ENCODE measurements at regions not wholly inside any gene's neighbourhood (a gene's known extent, or its start where the extent isn't known, plus 50 kb on each side); places are given as distances from the start of the nearest gene placed in this dataset.
"Not testable (repeated sequence)": the region's sequence is repeated elsewhere in the genome, so short reads cannot be mapped to it uniquely, and the experiment has no call there.

DNA sequence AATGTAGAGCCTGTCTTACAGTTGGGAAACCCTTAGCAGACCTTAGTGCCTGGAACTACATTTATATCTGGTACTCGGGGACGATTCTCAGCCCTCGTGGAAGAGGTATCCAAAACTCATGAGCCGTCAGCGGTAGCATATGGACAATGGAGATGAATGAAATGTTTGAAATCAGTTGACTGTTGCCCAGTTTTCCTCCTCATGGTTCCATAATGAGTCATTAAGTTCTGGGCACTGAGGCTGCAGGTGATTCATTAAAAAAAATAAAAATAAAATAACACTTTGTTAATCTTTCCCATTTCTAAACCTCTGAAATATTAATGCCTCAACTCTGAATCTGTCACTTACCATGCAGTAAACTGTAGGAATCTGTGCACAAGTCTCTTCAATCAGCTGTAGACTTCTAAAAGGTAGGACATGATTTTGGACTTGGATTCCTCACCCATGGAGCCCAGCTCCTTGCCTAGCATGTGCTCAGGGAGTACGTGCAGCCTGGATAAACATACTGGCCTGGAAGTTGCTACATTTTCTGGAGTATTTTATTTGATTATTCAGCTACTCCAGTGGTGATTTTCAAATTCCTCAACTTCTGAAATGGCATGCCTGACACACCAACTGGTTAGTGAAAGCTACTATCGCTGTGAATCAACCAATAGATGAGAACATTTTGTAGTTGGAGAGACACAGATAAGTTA is 979.2 kb downstream of the CNTNAP5 start:
- ATAC-seq, result no peak
- no peaks in the 10 kb centered on the region for H3K4me1 ChIP-seq
- H3K27ac ChIP-seq, result no peak overlapping the region
- no peak overlapping the region for H3K4me3 ChIP-seq
- H3K9me3 ChIP-seq, result no peaks in the 10 kb centered on the region
- 64 to 93% methylated on average over 2 to 7 of the region's 7 CpGs for WGBS, 2 donors (ENCODE audit: low coverage in 1 of 2)
- no peaks in the 10 kb centered on the region for H3K27me3 ChIP-seq
- H3K36me3 ChIP-seq, result no peaks in the 10 kb centered on the region
- TF ChIP-seq, protein P1, sequence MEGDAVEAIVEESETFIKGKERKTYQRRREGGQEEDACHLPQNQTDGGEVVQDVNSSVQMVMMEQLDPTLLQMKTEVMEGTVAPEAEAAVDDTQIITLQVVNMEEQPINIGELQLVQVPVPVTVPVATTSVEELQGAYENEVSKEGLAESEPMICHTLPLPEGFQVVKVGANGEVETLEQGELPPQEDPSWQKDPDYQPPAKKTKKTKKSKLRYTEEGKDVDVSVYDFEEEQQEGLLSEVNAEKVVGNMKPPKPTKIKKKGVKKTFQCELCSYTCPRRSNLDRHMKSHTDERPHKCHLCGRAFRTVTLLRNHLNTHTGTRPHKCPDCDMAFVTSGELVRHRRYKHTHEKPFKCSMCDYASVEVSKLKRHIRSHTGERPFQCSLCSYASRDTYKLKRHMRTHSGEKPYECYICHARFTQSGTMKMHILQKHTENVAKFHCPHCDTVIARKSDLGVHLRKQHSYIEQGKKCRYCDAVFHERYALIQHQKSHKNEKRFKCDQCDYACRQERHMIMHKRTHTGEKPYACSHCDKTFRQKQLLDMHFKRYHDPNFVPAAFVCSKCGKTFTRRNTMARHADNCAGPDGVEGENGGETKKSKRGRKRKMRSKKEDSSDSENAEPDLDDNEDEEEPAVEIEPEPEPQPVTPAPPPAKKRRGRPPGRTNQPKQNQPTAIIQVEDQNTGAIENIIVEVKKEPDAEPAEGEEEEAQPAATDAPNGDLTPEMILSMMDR (IDR thresholded peaks at IDR 0.05), result no peak
- TF ChIP-seq POLR2AphosphoS5 (IDR thresholded peaks at IDR 0.05) (no peak), POLR2A (IDR thresholded peaks at IDR 0.05) (no peak), EP300 (IDR thresholded peaks at IDR 0.05) (no peak)

- H3K4me3 ChIP-seq, result no peak overlapping the region
- no peaks in the 10 kb centered on the region for H3K4me1 ChIP-seq
- H3K27ac ChIP-seq, result no peak overlapping the region
- TF ChIP-seq EP300 (IDR thresholded peaks at IDR 0.05) (no peak), POLR2AphosphoS5 (IDR thresholded peaks at IDR 0.05) (no peak), POLR2A (IDR thresholded peaks at IDR 0.05) (no peak)
- TF ChIP-seq, protein P1 (IDR thresholded peaks at IDR 0.05), result no peak
- no peak for ATAC-seq
- 65 to 92% methylated on average over 2 to 4 of the region's 4 CpGs for WGBS, 2 donors (ENCODE audit: low coverage in 1 of 2)
- H3K36me3 ChIP-seq, result no peaks in the 10 kb centered on the region
- H3K27me3 ChIP-seq, result no peaks in the 10 kb centered on the region
- H3K9me3 ChIP-seq, result no peaks in the 10 kb centered on the region
These were observed 981.6 kb downstream of the CNTNAP5 start for GRCh38 chr2:125006676-125007075.

DNA sequence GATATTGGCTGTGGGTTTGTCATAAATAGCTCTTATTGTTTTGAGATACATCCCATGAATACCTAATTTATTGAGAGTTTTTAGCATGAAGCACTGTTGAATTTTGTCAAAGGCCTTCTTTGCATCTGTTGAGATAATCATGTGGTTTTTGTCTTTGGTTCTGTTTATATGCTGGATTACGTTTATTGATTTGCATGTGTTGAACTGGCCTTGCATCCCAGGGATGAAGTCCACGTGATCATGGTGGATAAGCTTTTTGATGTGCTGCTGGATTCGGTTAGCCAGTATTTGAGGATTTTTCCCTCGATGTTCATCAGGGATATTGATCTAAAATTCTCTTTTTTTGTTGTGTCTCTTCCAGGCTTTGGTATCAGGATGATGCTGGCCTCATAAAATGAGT is 1003.6 kb downstream of the CNTNAP5 start:
- not testable (repeated sequence) for H3K36me3 ChIP-seq, H3K27ac ChIP-seq, H3K27me3 ChIP-seq, H3K9me3 ChIP-seq, H3K4me3 ChIP-seq, ATAC-seq, H3K4me1 ChIP-seq
- 84 to 90% methylated on average over 3 to 4 of the region's 4 CpGs for WGBS, 2 donors (ENCODE audit: low coverage in 1 of 2)

- peaks cover 0 to 5% (median 0%) of the 10 kb centered on the region in 3 donors for H3K9me3 ChIP-seq
- WGBS, 2 donors (ENCODE audit: low coverage in 1 of 2), result 86 to 100% methylated on average over 1 of the region's 1 CpG
- H3K27ac ChIP-seq, result no peak overlapping the region
- H3K4me1 ChIP-seq, result no peaks in the 10 kb centered on the region
- ATAC-seq, result no peak
- H3K4me3 ChIP-seq, result no peak overlapping the region
- no peaks in the 10 kb centered on the region for H3K36me3 ChIP-seq
- H3K27me3 ChIP-seq, result no peaks in the 10 kb centered on the region
- TF ChIP-seq, protein P1 (IDR thresholded peaks at IDR 0.05), result no peak
- TF ChIP-seq EP300 (IDR thresholded peaks at IDR 0.05) (no peak), POLR2AphosphoS5 (IDR thresholded peaks at IDR 0.05) (no peak), POLR2A (IDR thresholded peaks at IDR 0.05) (no peak)
These were observed 1008.8 kb downstream of the CNTNAP5 start for GRCh38 chr2:125033871-125034270.

GRCh38 chr2:125037135-125037653 is 1012.1 kb downstream of the CNTNAP5 start:
- TF ChIP-seq POLR2AphosphoS5 (IDR thresholded peaks at IDR 0.05), result no peak
- TF ChIP-seq POLR2A (IDR thresholded peaks at IDR 0.05), result no peak
- TF ChIP-seq, protein P1 (IDR thresholded peaks at IDR 0.05), result no peak
- no peak for TF ChIP-seq EP300 (IDR thresholded peaks at IDR 0.05)
- H3K4me3 ChIP-seq, result no peak overlapping the region
- no peak for ATAC-seq
- no peaks in the 10 kb centered on the region for H3K27me3 ChIP-seq
- H3K9me3 ChIP-seq, result peaks cover 0 to 5% (median 0%) of the 10 kb centered on the region in 3 donors
- no peaks in the 10 kb centered on the region for H3K36me3 ChIP-seq
- peaks cover 0 to 11% (median 0%) of the 10 kb centered on the region in 3 donors for H3K4me1 ChIP-seq
- WGBS, 2 donors (ENCODE audit: low coverage in 1 of 2), result 93% methylated on average over 2 of the region's 22 CpGs; no CpG with 5 or more reads in 1 of the 2 donors
- H3K27ac ChIP-seq, result no peak overlapping the region
